Sigmoid colon (tissue), 4 donors: ENCODE measurements at regions not wholly inside any gene's neighbourhood (a gene's known extent, or its start where the extent isn't known, plus 50 kb on each side); places are given as distances from the start of the nearest gene placed in this dataset.

Experiments used
- CTCF ChIP-seq, 4 experiments: fragments of 450-650 bp in 3 of 4; fragments of 200-600 bp in 1 of 4; IDR thresholded peaks; one replicate each; pipeline ENCODE4 v1.5.1; 2016 to 2019; ENCODE audit warnings: antibody characterized with exemption in 4 of 4, mild to moderate bottlenecking in 3 of 4, moderate library complexity in 2 of 4
- EP300 ChIP-seq, 4 donors: sonication (generic); formaldehyde crosslinking; IDR thresholded peaks; one replicate each; pipeline ENCODE4 v1.6.1; 2017; ENCODE audit warnings: antibody characterized with exemption in 4 of 4
- POLR2A ChIP-seq, 2 donors: fragments of 450-650 bp; IDR thresholded peaks; one replicate each; pipeline ENCODE4 v1.6.1; 2016; ENCODE audit warnings: antibody characterized with exemption in 2 of 2, mild to moderate bottlenecking in 2 of 2, moderate library complexity in 2 of 2
- POLR2AphosphoS5 ChIP-seq, 4 donors: sonication (generic); formaldehyde crosslinking; IDR thresholded peaks; one replicate each; pipeline ENCODE4 v1.6.1; 2017; ENCODE audit warnings: antibody characterized with exemption in 4 of 4

DNA sequence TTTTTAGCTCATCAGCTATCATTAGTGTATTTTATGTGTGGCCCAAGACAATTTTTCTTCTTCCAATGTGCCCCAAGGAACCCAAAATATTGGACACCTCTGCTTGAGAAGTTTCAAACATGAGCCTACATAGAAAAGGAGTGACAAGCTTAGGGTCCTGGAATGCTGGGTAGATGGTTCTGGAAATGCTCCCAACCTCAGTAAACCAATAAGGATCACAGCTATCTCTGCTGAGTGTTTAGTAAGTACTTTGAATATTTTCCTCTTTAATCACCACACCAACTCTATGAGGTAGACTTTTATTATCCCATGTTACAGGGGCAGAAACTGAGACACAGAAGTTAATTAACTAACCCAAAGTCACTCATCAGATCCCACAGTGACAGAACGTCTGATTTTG lies 164.9 kb upstream of the KLF3 start:
- no peak for TF ChIP-seq CTCF (IDR thresholded peaks at IDR 0.05)
- no peak for TF ChIP-seq EP300 (IDR thresholded peaks at IDR 0.05)
- TF ChIP-seq POLR2AphosphoS5 (IDR thresholded peaks at IDR 0.05) = no peak
- TF ChIP-seq POLR2A (IDR thresholded peaks at IDR 0.05) = no peak
